ENCODE measurements at regions not wholly inside any gene's neighbourhood (a gene's known extent, or its start where the extent isn't known, plus 50 kb on each side); places are given as distances from the start of the nearest gene placed in this dataset.

GRCh38 chr2:192278701-192279100 is 84.0 kb upstream of the TMEFF2 start:
- no peaks in the 10 kb centered on the region for H3K9me3 ChIP-seq (ENCODE audit: insufficient read depth, low read length)
- H3K36me3 ChIP-seq (replicated peaks; ENCODE audit: low read depth, low read length), result no peaks in the 10 kb centered on the region
- TF ChIP-seq, protein P1, sequence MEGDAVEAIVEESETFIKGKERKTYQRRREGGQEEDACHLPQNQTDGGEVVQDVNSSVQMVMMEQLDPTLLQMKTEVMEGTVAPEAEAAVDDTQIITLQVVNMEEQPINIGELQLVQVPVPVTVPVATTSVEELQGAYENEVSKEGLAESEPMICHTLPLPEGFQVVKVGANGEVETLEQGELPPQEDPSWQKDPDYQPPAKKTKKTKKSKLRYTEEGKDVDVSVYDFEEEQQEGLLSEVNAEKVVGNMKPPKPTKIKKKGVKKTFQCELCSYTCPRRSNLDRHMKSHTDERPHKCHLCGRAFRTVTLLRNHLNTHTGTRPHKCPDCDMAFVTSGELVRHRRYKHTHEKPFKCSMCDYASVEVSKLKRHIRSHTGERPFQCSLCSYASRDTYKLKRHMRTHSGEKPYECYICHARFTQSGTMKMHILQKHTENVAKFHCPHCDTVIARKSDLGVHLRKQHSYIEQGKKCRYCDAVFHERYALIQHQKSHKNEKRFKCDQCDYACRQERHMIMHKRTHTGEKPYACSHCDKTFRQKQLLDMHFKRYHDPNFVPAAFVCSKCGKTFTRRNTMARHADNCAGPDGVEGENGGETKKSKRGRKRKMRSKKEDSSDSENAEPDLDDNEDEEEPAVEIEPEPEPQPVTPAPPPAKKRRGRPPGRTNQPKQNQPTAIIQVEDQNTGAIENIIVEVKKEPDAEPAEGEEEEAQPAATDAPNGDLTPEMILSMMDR (IDR thresholded peaks at IDR 0.05; ENCODE audit: low read depth, low read length), result no peak
- no peak for TF ChIP-seq EZH2phosphoT487 (IDR thresholded peaks at IDR 0.05; ENCODE audit: low read depth)
- H3K79me2 ChIP-seq (ENCODE audit: low read length), result no peaks in the 10 kb centered on the region
- no peak overlapping the region for H3K4me3 ChIP-seq (ENCODE audit: low read length)
- no peaks in the 10 kb centered on the region for H3K27me3 ChIP-seq (ENCODE audit: low read depth, low read length)
- H3K4me2 ChIP-seq (ENCODE audit: low read length), result no peak overlapping the region
- H3K4me1 ChIP-seq (ENCODE audit: low read length), result peaks cover 21% of the 10 kb centered on the region
- H3K9ac ChIP-seq (ENCODE audit: low read length), result no peak overlapping the region
- H3K27ac ChIP-seq (ENCODE audit: low read length), result no peak overlapping the region
- H2AFZ ChIP-seq (ENCODE audit: low read depth, low read length), result no peak overlapping the region
- no peaks in the 10 kb centered on the region for H4K20me1 ChIP-seq (ENCODE audit: insufficient read depth, low read length)

GRCh38 chr2:192277494-192278109 is 82.9 kb upstream of the TMEFF2 start:
- Histone ChIP-seq H3K79me2 (ENCODE audit: low read length) (no peaks in the 10 kb centered on the region), H3K4me1 (ENCODE audit: low read length) (peaks cover 21% of the 10 kb centered on the region), H2AFZ (ENCODE audit: low read depth, low read length) (no peak overlapping the region), H3K36me3 (replicated peaks; ENCODE audit: low read depth, low read length) (no peaks in the 10 kb centered on the region), H3K27me3 (ENCODE audit: low read depth, low read length) (no peaks in the 10 kb centered on the region), H3K4me3 (ENCODE audit: low read length) (no peak overlapping the region), H4K20me1 (ENCODE audit: insufficient read depth, low read length) (no peaks in the 10 kb centered on the region), H3K4me2 (ENCODE audit: low read length) (peak overlapping the region; percentile 38), H3K27ac (ENCODE audit: low read length) (peak overlapping the region; percentile 15), H3K9me3 (ENCODE audit: insufficient read depth, low read length) (no peaks in the 10 kb centered on the region), H3K9ac (ENCODE audit: low read length) (no peak overlapping the region)
- TF ChIP-seq, protein P1 (IDR thresholded peaks at IDR 0.05; ENCODE audit: low read depth, low read length), result no peak
- TF ChIP-seq EZH2phosphoT487 (IDR thresholded peaks at IDR 0.05; ENCODE audit: low read depth), result no peak

DNA sequence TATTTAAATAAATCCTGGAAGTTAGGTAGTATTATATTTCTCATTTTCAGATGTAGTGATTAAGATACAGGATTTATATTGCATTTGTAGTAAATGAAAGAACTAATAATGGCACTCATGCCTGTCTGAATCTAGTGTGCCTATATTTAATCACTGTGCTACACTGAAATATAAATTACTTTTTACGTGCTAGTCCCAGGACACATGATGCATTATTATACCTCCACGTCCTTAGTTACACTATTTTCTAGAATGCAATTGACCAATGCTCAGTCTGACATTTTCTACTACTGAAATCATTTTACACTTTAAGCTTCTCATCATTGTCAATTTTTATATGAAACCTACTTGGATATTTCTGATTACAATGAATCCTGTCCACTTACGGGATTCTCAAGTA is 80.9 kb upstream of the TMEFF2 start:
- Histone ChIP-seq H3K79me2 (ENCODE audit: low read length) (no peaks in the 10 kb centered on the region), H3K4me1 (ENCODE audit: low read length) (peaks cover 21% of the 10 kb centered on the region), H3K9me3 (ENCODE audit: insufficient read depth, low read length) (no peaks in the 10 kb centered on the region), H4K20me1 (ENCODE audit: insufficient read depth, low read length) (no peaks in the 10 kb centered on the region), H3K9ac (ENCODE audit: low read length) (no peak overlapping the region), H3K36me3 (replicated peaks; ENCODE audit: low read depth, low read length) (no peaks in the 10 kb centered on the region), H2AFZ (ENCODE audit: low read depth, low read length) (no peak overlapping the region), H3K27me3 (ENCODE audit: low read depth, low read length) (no peaks in the 10 kb centered on the region), H3K4me3 (ENCODE audit: low read length) (no peak overlapping the region), H3K4me2 (ENCODE audit: low read length) (no peak overlapping the region), H3K27ac (ENCODE audit: low read length) (no peak overlapping the region)
- TF ChIP-seq, protein P1 (IDR thresholded peaks at IDR 0.05; ENCODE audit: low read depth, low read length), result no peak
- TF ChIP-seq EZH2phosphoT487 (IDR thresholded peaks at IDR 0.05; ENCODE audit: low read depth), result no peak

DNA sequence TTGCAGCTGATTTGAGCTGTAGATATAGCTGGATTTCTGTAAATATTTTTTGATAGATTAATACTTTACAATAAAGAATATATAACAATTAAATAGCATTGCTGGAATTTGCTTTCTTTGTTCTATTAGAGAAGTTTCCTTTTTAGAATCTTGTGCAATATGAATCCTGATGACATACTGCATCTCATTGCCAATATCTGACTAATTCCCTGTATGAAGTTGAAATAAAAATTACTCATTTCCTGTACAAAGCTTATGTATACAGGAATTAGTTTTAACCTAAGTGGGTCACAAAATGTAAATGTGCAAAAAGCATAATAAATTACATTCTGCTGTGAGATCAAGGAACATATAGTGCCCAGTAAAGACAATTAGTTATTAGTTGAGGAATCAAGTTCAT is 72.8 kb upstream of the TMEFF2 start:
- H2AFZ ChIP-seq (ENCODE audit: low read depth, low read length), result no peak overlapping the region
- peaks cover 11% of the 10 kb centered on the region for H3K4me1 ChIP-seq (ENCODE audit: low read length)
- H4K20me1 ChIP-seq (ENCODE audit: insufficient read depth, low read length), result no peaks in the 10 kb centered on the region
- H3K27me3 ChIP-seq (ENCODE audit: low read depth, low read length), result no peaks in the 10 kb centered on the region
- no peak overlapping the region for H3K27ac ChIP-seq (ENCODE audit: low read length)
- no peak overlapping the region for H3K4me3 ChIP-seq (ENCODE audit: low read length)
- TF ChIP-seq, protein P1 (IDR thresholded peaks at IDR 0.05; ENCODE audit: low read depth, low read length), result no peak
- no peak for TF ChIP-seq EZH2phosphoT487 (IDR thresholded peaks at IDR 0.05; ENCODE audit: low read depth)
- no peaks in the 10 kb centered on the region for H3K36me3 ChIP-seq (replicated peaks; ENCODE audit: low read depth, low read length)
- H3K79me2 ChIP-seq (ENCODE audit: low read length), result no peaks in the 10 kb centered on the region
- H3K9ac ChIP-seq (ENCODE audit: low read length), result no peak overlapping the region
- no peak overlapping the region for H3K4me2 ChIP-seq (ENCODE audit: low read length)
- H3K9me3 ChIP-seq (ENCODE audit: insufficient read depth, low read length), result no peaks in the 10 kb centered on the region
